HG02885 (cell line): ENCODE measurements at regions not wholly inside any gene's neighbourhood (a gene's known extent, or its start where the extent isn't known, plus 50 kb on each side); places are given as distances from the start of the nearest gene placed in this dataset.
"Not testable (repeated sequence)": the region's sequence is repeated elsewhere in the genome, so short reads cannot be mapped to it uniquely, and the experiment has no call there.

Experiments used
- ATAC-seq: cut with Tn5 transposase; IDR thresholded peaks from one replicate; pipeline ENCODE4 v1.9.1; 2021; ENCODE audit warnings: mild to moderate bottlenecking; ENCODE audit not compliant: unreplicated experiment, poor library complexity

- ATAC-seq, result not testable (repeated sequence)
These were observed 292.6 kb downstream of the RPIA start for GRCh38 chr2:88984079-88984478.

- ATAC-seq, result not testable (repeated sequence)
These were observed 295.4 kb downstream of the RPIA start for GRCh38 chr2:88986721-88987330.

GRCh38 chr2:88988617-88989016, 297.1 kb downstream of the RPIA start:
- ATAC-seq, result not testable (repeated sequence)

- ATAC-seq, result not testable (repeated sequence)
These were observed 301.3 kb downstream of the RPIA start for GRCh38 chr2:88992819-88993218.

- not testable (repeated sequence) for ATAC-seq
These were observed 303.4 kb downstream of the RPIA start for GRCh38 chr2:88994856-88995255.

- ATAC-seq, result not testable (repeated sequence)
These were observed 305.1 kb downstream of the RPIA start for GRCh38 chr2:88996588-88996987.

- ATAC-seq, result no peak
These were observed 307.9 kb downstream of the RPIA start for GRCh38 chr2:88999365-88999764.

- ATAC-seq, result no peak
These were observed 308.8 kb downstream of the RPIA start for GRCh38 chr2:89000235-89000634.

GRCh38 chr2:89004238-89004637, 312.8 kb downstream of the RPIA start:
- not testable (repeated sequence) for ATAC-seq

GRCh38 chr2:89020566-89020965, 329.1 kb downstream of the RPIA start:
- not testable (repeated sequence) for ATAC-seq

GRCh38 chr2:89026296-89026695, 334.8 kb downstream of the RPIA start:
- not testable (repeated sequence) for ATAC-seq

GRCh38 chr2:89027115-89027514, 335.6 kb downstream of the RPIA start:
- not testable (repeated sequence) for ATAC-seq

- ATAC-seq, result not testable (repeated sequence)
These were observed 336.1 kb downstream of the RPIA start for GRCh38 chr2:89027536-89027935.

GRCh38 chr2:89029257-89029656, 337.8 kb downstream of the RPIA start:
- ATAC-seq, result not testable (repeated sequence)

GRCh38 chr2:89048138-89049066, 356.9 kb downstream of the RPIA start:
- ATAC-seq, result peak; percentile 64

- not testable (repeated sequence) for ATAC-seq
These were observed 367.1 kb downstream of the RPIA start for GRCh38 chr2:89058616-89059015.

GRCh38 chr2:89061174-89061573, 369.7 kb downstream of the RPIA start:
- ATAC-seq, result not testable (repeated sequence)

GRCh38 chr2:89076771-89077170, 385.3 kb downstream of the RPIA start:
- not testable (repeated sequence) for ATAC-seq

- not testable (repeated sequence) for ATAC-seq
These were observed 401.4 kb downstream of the RPIA start for GRCh38 chr2:89092911-89093310.

GRCh38 chr2:89095060-89095459, 403.6 kb downstream of the RPIA start:
- ATAC-seq, result not testable (repeated sequence)

- ATAC-seq, result peak; percentile 68
These were observed 411.1 kb downstream of the RPIA start for GRCh38 chr2:89102587-89102986.
